Right lobe of liver (tissue), 6 donors: ENCODE measurements at regions not wholly inside any gene's neighbourhood (a gene's known extent, or its start where the extent isn't known, plus 50 kb on each side); places are given as distances from the start of the nearest gene placed in this dataset.

ENCODE experiments used
- ATAC-seq, 4 donors: fragments of 200-7000 bp; cut with Tn5 transposase; one replicate each; pipeline ENCODE4 v1.9.1; 2020; ENCODE audit warnings: mild to moderate bottlenecking in 4 of 4, moderate library complexity in 4 of 4
- DNase-seq, 3 donors: peaks; one replicate each; pipeline ENCODE4 v3.0.0-alpha.2; 2020
- H3K27ac ChIP-seq, 3 donors: fragments of 200-600 bp; one replicate each; pipeline ENCODE4 v1.8.0; 2022
- H3K27me3 ChIP-seq, 2 donors: fragments of 200-600 bp; one replicate each; pipeline ENCODE4 v1.8.0; 2022
- H3K36me3 ChIP-seq, 4 donors: fragments of 200-600 bp; sonication (generic) in 1 of 4; one replicate each; pipeline versions ENCODE4 v1.5.1 to v1.8.0; 2017 to 2022; ENCODE audit warnings: control low read depth in 1 of 4
- H3K4me1 ChIP-seq, 4 donors: fragments of 200-600 bp; sonication (generic) in 1 of 4; one replicate each; pipeline versions ENCODE4 v1.5.1 to v1.8.0; 2017 to 2022; ENCODE audit warnings: control low read depth in 1 of 4
- H3K4me3 ChIP-seq, 3 donors: fragments of 200-600 bp; one replicate each; pipeline ENCODE4 v1.8.0; 2022
- H3K9me3 ChIP-seq, 4 donors: fragments of 200-600 bp; sonication (generic) in 1 of 4; one replicate each; pipeline versions ENCODE4 v1.5.1 to v1.8.0; 2017 to 2022; ENCODE audit warnings: control low read depth in 1 of 4
- POLR2A ChIP-seq: fragments of 450-650 bp; IDR thresholded peaks from one replicate; pipeline ENCODE4 v1.6.1; 2017; ENCODE audit warnings: antibody characterized with exemption, mild to moderate bottlenecking
- WGBS: methylation state at CpG from one replicate; pipeline ENCODE4 v1.1.6; 2018; ENCODE audit warnings: low coverage, low lambda C conversion rate; ENCODE audit not compliant: insufficient coverage; ENCODE audit errors: missing lambda C conversion rate; 5-methylcytosine and 5-hydroxymethylcytosine counted together
- intact Hi-C, 2 donors: fragments of 100-400 bp; cut with DNase I; formaldehyde crosslinking; loops; one replicate each; pipeline versions ENCODE4 v1.11.2 to v1.14.1; 2022
- TF ChIP-seq, protein P1 (sequence below), 4 donors: fragments of 200-600 bp in 3 of 4; fragments of 450-650 bp in 1 of 4; IDR thresholded peaks; one replicate each; pipeline versions ENCODE4 v1.5.1 to v1.8.0; 2016 to 2022; ENCODE audit warnings: antibody characterized with exemption in 4 of 4, mild to moderate bottlenecking in 2 of 4
- donor health status: DM: no; HTN: yes; CAD: no.
- donor health status: DM: no; HTN: no; CAD: no.
- donor health status: DM: no; HTN: no; CAD: no.
- donor health status: DM: no; HTN: yes; CAD: no.
- donor health status: DM: no; HTN: yes; CAD: no.

DNA sequence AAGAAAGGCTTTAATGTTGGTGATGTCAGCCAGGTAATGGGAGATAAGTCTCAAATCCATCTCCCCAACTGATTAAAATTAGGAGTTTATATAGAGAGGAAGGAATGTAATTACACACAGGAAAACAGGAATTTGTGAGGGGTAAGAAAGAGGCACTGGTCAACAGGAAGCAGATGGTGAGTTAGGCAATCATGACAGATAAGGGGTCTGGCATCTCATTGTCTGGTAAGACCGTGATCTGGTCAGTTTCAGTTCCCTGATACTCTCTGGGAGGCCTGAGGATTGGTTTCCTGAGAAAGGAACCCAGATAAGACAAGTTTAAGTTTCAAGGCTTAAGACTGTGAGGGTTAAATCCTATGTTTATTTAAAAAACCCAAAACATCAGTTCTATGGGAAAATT is 414.7 kb upstream of the ARRDC4 start:
- no peak for DNase-seq
- ATAC-seq = no peak
- Histone ChIP-seq H3K4me3 (no peak overlapping the region), H3K9me3 (no peaks in the 10 kb centered on the region), H3K27me3 (no peaks in the 10 kb centered on the region), H3K4me1 (no peaks in the 10 kb centered on the region), H3K27ac (no peak overlapping the region), H3K36me3 (no peaks in the 10 kb centered on the region)
- WGBS = 0% methylated on average over 1 of the region's 1 CpG
- TF ChIP-seq, protein P1, sequence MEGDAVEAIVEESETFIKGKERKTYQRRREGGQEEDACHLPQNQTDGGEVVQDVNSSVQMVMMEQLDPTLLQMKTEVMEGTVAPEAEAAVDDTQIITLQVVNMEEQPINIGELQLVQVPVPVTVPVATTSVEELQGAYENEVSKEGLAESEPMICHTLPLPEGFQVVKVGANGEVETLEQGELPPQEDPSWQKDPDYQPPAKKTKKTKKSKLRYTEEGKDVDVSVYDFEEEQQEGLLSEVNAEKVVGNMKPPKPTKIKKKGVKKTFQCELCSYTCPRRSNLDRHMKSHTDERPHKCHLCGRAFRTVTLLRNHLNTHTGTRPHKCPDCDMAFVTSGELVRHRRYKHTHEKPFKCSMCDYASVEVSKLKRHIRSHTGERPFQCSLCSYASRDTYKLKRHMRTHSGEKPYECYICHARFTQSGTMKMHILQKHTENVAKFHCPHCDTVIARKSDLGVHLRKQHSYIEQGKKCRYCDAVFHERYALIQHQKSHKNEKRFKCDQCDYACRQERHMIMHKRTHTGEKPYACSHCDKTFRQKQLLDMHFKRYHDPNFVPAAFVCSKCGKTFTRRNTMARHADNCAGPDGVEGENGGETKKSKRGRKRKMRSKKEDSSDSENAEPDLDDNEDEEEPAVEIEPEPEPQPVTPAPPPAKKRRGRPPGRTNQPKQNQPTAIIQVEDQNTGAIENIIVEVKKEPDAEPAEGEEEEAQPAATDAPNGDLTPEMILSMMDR (IDR thresholded peaks at IDR 0.05) = no peak
- TF ChIP-seq POLR2A = no peak
- intact Hi-C loops = no loop called here

- H3K36me3 ChIP-seq = no peaks in the 10 kb centered on the region
- H3K27ac ChIP-seq = no peak overlapping the region
- no peaks in the 10 kb centered on the region for H3K9me3 ChIP-seq
- DNase-seq (no peak), ATAC-seq (no peak)
- H3K27me3 ChIP-seq = no peaks in the 10 kb centered on the region
- intact Hi-C loops = no loop called here
- TF ChIP-seq, protein P1 (IDR thresholded peaks at IDR 0.05) = no peak
- 22% methylated on average over 2 of the region's 2 CpGs for WGBS
- H3K4me3 ChIP-seq = no peak overlapping the region
- no peaks in the 10 kb centered on the region for H3K4me1 ChIP-seq
Observed at GRCh38 chr15:97547381-97547780, 413.1 kb upstream of the ARRDC4 start.

- H3K9me3 ChIP-seq = no peaks in the 10 kb centered on the region
- no peak for ATAC-seq
- no peaks in the 10 kb centered on the region for H3K27me3 ChIP-seq
- H3K27ac ChIP-seq = no peak overlapping the region
- H3K4me3 ChIP-seq = no peak overlapping the region
- no peak for TF ChIP-seq POLR2A
- TF ChIP-seq, protein P1 (IDR thresholded peaks at IDR 0.05) = no peak
- 63% methylated on average over 2 of the region's 2 CpGs for WGBS
- H3K36me3 ChIP-seq = no peaks in the 10 kb centered on the region
- no peaks in the 10 kb centered on the region for H3K4me1 ChIP-seq
- intact Hi-C loops = no loop called here
- no peak for DNase-seq
Observed at GRCh38 chr15:97561529-97561928, 399.0 kb upstream of the ARRDC4 start.

DNA sequence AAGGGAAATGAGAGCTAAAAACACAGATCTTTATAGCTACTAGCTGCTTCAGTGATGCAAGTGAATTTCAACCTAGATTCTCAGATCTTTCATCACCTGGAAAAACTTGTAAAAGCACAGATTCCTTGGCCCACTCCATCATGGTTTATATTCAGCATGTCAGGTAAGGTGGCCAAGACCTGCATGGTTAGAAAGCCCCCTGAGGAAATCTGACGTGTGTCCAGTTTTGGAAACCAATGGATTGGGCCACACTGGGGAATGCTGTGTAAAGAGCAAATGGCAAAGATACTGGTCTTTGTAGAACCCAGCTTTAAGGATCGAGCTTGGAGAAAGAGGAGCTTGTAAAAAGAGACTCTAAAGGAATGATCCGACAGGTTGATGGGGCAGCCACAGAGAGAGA is 397.0 kb upstream of the ARRDC4 start:
- Histone ChIP-seq H3K9me3 (no peaks in the 10 kb centered on the region), H3K4me3 (no peak overlapping the region), H3K27me3 (no peaks in the 10 kb centered on the region), H3K27ac (no peak overlapping the region), H3K36me3 (no peaks in the 10 kb centered on the region), H3K4me1 (no peaks in the 10 kb centered on the region)
- DNase-seq (no peak), ATAC-seq (no peak)
- intact Hi-C loops = no loop called here
- no peak for TF ChIP-seq POLR2A
- TF ChIP-seq, protein P1 (IDR thresholded peaks at IDR 0.05) = no peak
- 56% methylated on average over 2 of the region's 3 CpGs for WGBS

- no peak overlapping the region for H3K4me3 ChIP-seq
- no peak overlapping the region for H3K27ac ChIP-seq
- peak in 3 of 4 donors; percentile 27 to 35 (median 30) for ATAC-seq
- TF ChIP-seq POLR2A = no peak
- TF ChIP-seq, protein P1 (IDR thresholded peaks at IDR 0.05) = no peak
- H3K9me3 ChIP-seq = no peaks in the 10 kb centered on the region
- H3K27me3 ChIP-seq = no peaks in the 10 kb centered on the region
- H3K4me1 ChIP-seq = no peaks in the 10 kb centered on the region
- no peaks in the 10 kb centered on the region for H3K36me3 ChIP-seq
- intact Hi-C loops = no loop called here
- DNase-seq = no peak
Observed at GRCh38 chr15:97566961-97567360, 393.5 kb upstream of the ARRDC4 start.
